Mucosa of descending colon (tissue), 3 donors: ENCODE measurements at regions not wholly inside any gene's neighbourhood (a gene's known extent, or its start where the extent isn't known, plus 50 kb on each side); places are given as distances from the start of the nearest gene placed in this dataset.

ENCODE experiments used
- ATAC-seq: fragments of 200-7000 bp; cut with Tn5 transposase; one replicate; pipeline ENCODE4 v1.9.1; 2020; ENCODE audit warnings: mild to moderate bottlenecking, moderate library complexity
- DNase-seq, 3 donors: peaks; one replicate each; pipeline ENCODE4 v3.0.0-alpha.2; 2020
- H3K36me3 ChIP-seq: fragments of 200-600 bp; one replicate; pipeline ENCODE4 v1.8.0; 2021; ENCODE audit warnings: low read depth, mild to moderate bottlenecking
- H3K4me1 ChIP-seq: fragments of 200-600 bp; one replicate; pipeline ENCODE4 v1.8.0; 2021; ENCODE audit warnings: low read depth, mild to moderate bottlenecking
- H3K4me3 ChIP-seq: fragments of 200-600 bp; one replicate; pipeline ENCODE4 v1.8.0; 2021; ENCODE audit warnings: mild to moderate bottlenecking
- H3K9me3 ChIP-seq: fragments of 200-600 bp; one replicate; pipeline ENCODE4 v1.8.0; 2021; ENCODE audit warnings: mild to moderate bottlenecking
- CTCF ChIP-seq: fragments of 200-600 bp; IDR thresholded peaks from one replicate; pipeline ENCODE4 v1.8.0; 2022; ENCODE audit warnings: antibody characterized with exemption, mild to moderate bottlenecking
- intact Hi-C, 2 donors: fragments of 100-400 bp; cut with DNase I in 1 of 2; cut with micrococcal nuclease in 1 of 2; formaldehyde crosslinking; loops; one replicate each; pipeline versions ENCODE4 v1.11.0 to v1.11.1; 2022; cut with DNase I, micrococcal nuclease
- donor health status: DM: no; HTN: no; CAD: no; lungs with moderate emphysema.
- donor health status: DM: no; HTN: no; CAD: no.
- donor health status: DM: no; HTN: yes; CAD: no.

- DNase-seq (no peak), ATAC-seq (no peak)
- no peak for TF ChIP-seq CTCF
- intact Hi-C loops, result no loop called here
- no peaks in the 10 kb centered on the region for H3K4me1 ChIP-seq
- H3K9me3 ChIP-seq, result peaks cover 6% of the 10 kb centered on the region
- H3K4me3 ChIP-seq, result no peak overlapping the region
- no peaks in the 10 kb centered on the region for H3K36me3 ChIP-seq
Observed at GRCh38 chr6:140644017-140644416, 1269.6 kb upstream of the CITED2 start.

- DNase-seq (no peak), ATAC-seq (no peak)
- Histone ChIP-seq H3K9me3 (no peaks in the 10 kb centered on the region), H3K4me3 (no peak overlapping the region), H3K36me3 (no peaks in the 10 kb centered on the region), H3K4me1 (no peaks in the 10 kb centered on the region)
- TF ChIP-seq CTCF, result no peak
- intact Hi-C loops, result no loop called here
Observed at GRCh38 chr6:140641412-140641811, 1267.0 kb upstream of the CITED2 start.

GRCh38 chr6:140636908-140637402 lies 1262.5 kb upstream of the CITED2 start:
- ATAC-seq, result no peak
- intact Hi-C loops, result no loop called here
- H3K9me3 ChIP-seq, result no peaks in the 10 kb centered on the region
- H3K4me3 ChIP-seq, result no peak overlapping the region
- no peak for DNase-seq
- no peak for TF ChIP-seq CTCF
- H3K4me1 ChIP-seq, result no peaks in the 10 kb centered on the region
- H3K36me3 ChIP-seq, result no peaks in the 10 kb centered on the region

- intact Hi-C loops, result no loop called here
- Histone ChIP-seq H3K4me1 (no peaks in the 10 kb centered on the region), H3K36me3 (no peaks in the 10 kb centered on the region), H3K4me3 (no peak overlapping the region), H3K9me3 (no peaks in the 10 kb centered on the region)
- DNase-seq, result no peak
- TF ChIP-seq CTCF, result no peak
- no peak for ATAC-seq
Observed at GRCh38 chr6:140636271-140636907, 1261.9 kb upstream of the CITED2 start.

- intact Hi-C loops, result no loop called here
Observed at GRCh38 chr6:140627002-140627401, 1252.6 kb upstream of the CITED2 start.

More at GRCh38 chr6:140627002-140627401, 1252.6 kb upstream of the CITED2 start:
- H3K4me1 ChIP-seq, result no peaks in the 10 kb centered on the region
- ATAC-seq (no peak), DNase-seq (no peak)
- TF ChIP-seq CTCF, result no peak
- H3K36me3 ChIP-seq, result no peaks in the 10 kb centered on the region
- no peak overlapping the region for H3K4me3 ChIP-seq
- peaks cover 11% of the 10 kb centered on the region for H3K9me3 ChIP-seq
